BLaER1 (cell line): ENCODE measurements at regions not wholly inside any gene's neighbourhood (a gene's known extent, or its start where the extent isn't known, plus 50 kb on each side); places are given as distances from the start of the nearest gene placed in this dataset.

ENCODE experiments used
- H3K27ac ChIP-seq: shearing (Covaris generic); formaldehyde crosslinking; 2 replicates; pipeline ENCODE4 v1.8.1; 2022
- H3K27me3 ChIP-seq: shearing (Covaris generic); formaldehyde crosslinking; 2 replicates; pipeline ENCODE4 v1.8.1; 2022
- H3K36me3 ChIP-seq: shearing (Covaris generic); formaldehyde crosslinking; 2 replicates; pipeline ENCODE4 v1.8.1; 2022
- H3K4me1 ChIP-seq: shearing (Covaris generic); formaldehyde crosslinking; 2 replicates; pipeline ENCODE4 v1.8.1; 2022
- H3K4me2 ChIP-seq: shearing (Covaris generic); formaldehyde crosslinking; 2 replicates; pipeline ENCODE4 v1.8.1; 2022
- H3K4me3 ChIP-seq: shearing (Covaris generic); formaldehyde crosslinking; 2 replicates; pipeline ENCODE4 v1.8.1; 2022
- H3K9ac ChIP-seq: shearing (Covaris generic); formaldehyde crosslinking; 2 replicates; pipeline ENCODE4 v1.8.1; 2022
- H3K9me3 ChIP-seq: shearing (Covaris generic); formaldehyde crosslinking; 2 replicates; pipeline ENCODE4 v1.8.1; 2022
- H4K20me1 ChIP-seq: shearing (Covaris generic); formaldehyde crosslinking; 2 replicates; pipeline ENCODE4 v1.8.1; 2022
- Cebpa-rat ChIP-seq: shearing (Covaris generic); IDR thresholded peaks from 2 replicates; pipeline ENCODE4 v1.8.1; 2022

- no peaks in the 10 kb centered on the region for H3K36me3 ChIP-seq
- H3K9ac ChIP-seq = no peak overlapping the region
- H3K27me3 ChIP-seq = no peaks in the 10 kb centered on the region
- no peak for TF ChIP-seq Cebpa-rat
- H3K9me3 ChIP-seq = no peaks in the 10 kb centered on the region
- H4K20me1 ChIP-seq = no peaks in the 10 kb centered on the region
- H3K4me2 ChIP-seq = no peak overlapping the region
- H3K4me1 ChIP-seq = peaks cover 13% of the 10 kb centered on the region; the same call in 1 of the 2 replicates
- H3K4me3 ChIP-seq = no peak overlapping the region
- H3K27ac ChIP-seq = no peak overlapping the region
These were observed 58.0 kb upstream of the FRMD1 start for GRCh38 chr6:168137024-168137423.

GRCh38 chr6:168136622-168137021 is 57.6 kb upstream of the FRMD1 start:
- no peak for TF ChIP-seq Cebpa-rat
- Histone ChIP-seq H3K4me3 (no peak overlapping the region), H3K27ac (no peak overlapping the region), H4K20me1 (no peaks in the 10 kb centered on the region), H3K27me3 (no peaks in the 10 kb centered on the region), H3K4me2 (no peak overlapping the region), H3K4me1 (peaks cover 13% of the 10 kb centered on the region; the same call in 1 of the 2 replicates), H3K9ac (no peak overlapping the region), H3K9me3 (no peaks in the 10 kb centered on the region), H3K36me3 (no peaks in the 10 kb centered on the region)

GRCh38 chr6:168136001-168136400 is 57.0 kb upstream of the FRMD1 start:
- Histone ChIP-seq H4K20me1 (no peaks in the 10 kb centered on the region), H3K9ac (no peak overlapping the region), H3K4me2 (no peak overlapping the region), H3K36me3 (no peaks in the 10 kb centered on the region), H3K4me1 (peaks cover 13% of the 10 kb centered on the region; the same call in 1 of the 2 replicates), H3K27ac (no peak overlapping the region), H3K9me3 (no peaks in the 10 kb centered on the region), H3K4me3 (no peak overlapping the region), H3K27me3 (no peaks in the 10 kb centered on the region)
- TF ChIP-seq Cebpa-rat = no peak

GRCh38 chr6:168134560-168135201 is 55.7 kb upstream of the FRMD1 start:
- Histone ChIP-seq H3K36me3 (no peaks in the 10 kb centered on the region), H3K27ac (no peak overlapping the region), H3K4me1 (peaks cover 13% of the 10 kb centered on the region; the same call in 1 of the 2 replicates), H3K9ac (no peak overlapping the region), H3K27me3 (no peaks in the 10 kb centered on the region), H3K4me3 (no peak overlapping the region), H3K9me3 (no peaks in the 10 kb centered on the region), H3K4me2 (no peak overlapping the region), H4K20me1 (no peaks in the 10 kb centered on the region)
- no peak for TF ChIP-seq Cebpa-rat

DNA sequence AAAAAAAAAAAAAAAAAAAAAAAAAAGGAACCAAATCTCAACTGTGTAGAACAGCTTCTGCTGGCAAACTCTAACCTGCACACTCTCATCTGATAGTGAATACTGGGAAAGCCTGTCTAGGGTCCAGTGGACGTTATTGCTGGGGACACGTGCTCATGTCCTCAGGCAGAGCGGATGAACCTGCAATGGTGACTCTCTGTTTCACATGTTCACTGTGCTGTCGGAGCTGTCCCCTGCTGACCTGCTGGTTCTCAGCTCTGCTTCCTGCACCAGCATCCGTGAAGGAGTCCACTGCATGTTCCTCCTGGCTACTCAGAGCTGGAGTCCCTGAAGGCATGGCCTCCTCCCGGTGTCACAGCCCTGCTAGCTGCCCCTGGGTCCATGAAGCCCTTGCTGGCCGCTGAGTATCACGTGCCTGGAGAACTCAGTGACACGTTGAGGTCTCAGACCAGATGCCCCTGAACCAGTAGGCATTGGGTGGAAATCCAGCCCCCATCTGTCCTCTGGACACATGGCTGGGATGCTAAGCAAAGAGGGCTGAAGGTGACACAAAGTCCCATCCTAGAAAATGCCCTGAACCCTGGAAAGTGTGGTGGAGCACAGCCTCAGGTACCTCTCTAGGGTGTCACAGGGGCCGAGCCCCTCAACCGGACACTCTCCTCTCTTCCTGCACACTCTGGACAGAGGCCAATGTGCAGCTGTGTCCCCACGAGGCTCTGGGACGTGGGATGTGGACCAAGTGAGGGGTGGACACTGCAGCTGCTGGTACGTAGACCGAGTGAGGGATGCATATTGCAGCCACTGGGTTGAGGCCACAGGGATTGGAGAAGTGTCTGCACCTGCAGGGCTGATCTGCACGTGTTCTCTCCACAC is 54.9 kb upstream of the FRMD1 start:
- Histone ChIP-seq H3K9me3 (no peaks in the 10 kb centered on the region), H3K9ac (no peak overlapping the region), H4K20me1 (no peaks in the 10 kb centered on the region), H3K36me3 (no peaks in the 10 kb centered on the region), H3K27me3 (no peaks in the 10 kb centered on the region), H3K4me1 (peaks cover 11% of the 10 kb centered on the region; the same call in 1 of the 2 replicates), H3K27ac (no peak overlapping the region), H3K4me2 (no peak overlapping the region), H3K4me3 (no peak overlapping the region)
- no peak for TF ChIP-seq Cebpa-rat

DNA sequence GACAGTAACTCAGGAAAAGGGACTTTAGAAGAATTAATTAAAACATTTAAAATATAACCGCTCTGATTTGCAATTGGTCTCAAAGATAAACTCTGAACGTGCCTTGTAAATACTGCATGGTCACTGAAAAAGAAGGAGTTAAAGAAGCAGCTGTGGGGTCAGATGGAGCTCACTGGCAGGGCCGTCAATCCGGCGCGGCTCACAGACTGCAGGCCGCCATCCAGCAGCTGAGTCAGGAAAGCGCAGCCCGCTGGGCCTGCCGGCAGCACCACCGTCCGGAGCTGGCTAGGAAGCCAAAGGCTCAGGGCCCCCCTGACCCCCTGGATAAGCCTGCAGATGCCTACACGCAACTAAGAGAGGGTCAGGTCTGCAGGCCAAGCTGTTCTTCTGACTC is 54.2 kb upstream of the FRMD1 start:
- peaks cover 7% of the 10 kb centered on the region; the same call in 1 of the 2 replicates for H3K4me1 ChIP-seq
- no peak for TF ChIP-seq Cebpa-rat
- H4K20me1 ChIP-seq = no peaks in the 10 kb centered on the region
- no peaks in the 10 kb centered on the region for H3K36me3 ChIP-seq
- H3K4me3 ChIP-seq = no peak overlapping the region
- no peaks in the 10 kb centered on the region for H3K27me3 ChIP-seq
- H3K9ac ChIP-seq = no peak overlapping the region
- no peak overlapping the region for H3K4me2 ChIP-seq
- no peaks in the 10 kb centered on the region for H3K9me3 ChIP-seq
- no peak overlapping the region for H3K27ac ChIP-seq

- Histone ChIP-seq H3K27ac (no peak overlapping the region), H3K4me3 (no peak overlapping the region), H3K4me2 (no peak overlapping the region), H3K27me3 (no peaks in the 10 kb centered on the region), H3K36me3 (no peaks in the 10 kb centered on the region), H3K4me1 (peaks cover 7% of the 10 kb centered on the region; the same call in 1 of the 2 replicates), H3K9ac (no peak overlapping the region), H4K20me1 (no peaks in the 10 kb centered on the region), H3K9me3 (no peaks in the 10 kb centered on the region)
- TF ChIP-seq Cebpa-rat = no peak
These were observed 53.6 kb upstream of the FRMD1 start for GRCh38 chr6:168132531-168133167.

DNA sequence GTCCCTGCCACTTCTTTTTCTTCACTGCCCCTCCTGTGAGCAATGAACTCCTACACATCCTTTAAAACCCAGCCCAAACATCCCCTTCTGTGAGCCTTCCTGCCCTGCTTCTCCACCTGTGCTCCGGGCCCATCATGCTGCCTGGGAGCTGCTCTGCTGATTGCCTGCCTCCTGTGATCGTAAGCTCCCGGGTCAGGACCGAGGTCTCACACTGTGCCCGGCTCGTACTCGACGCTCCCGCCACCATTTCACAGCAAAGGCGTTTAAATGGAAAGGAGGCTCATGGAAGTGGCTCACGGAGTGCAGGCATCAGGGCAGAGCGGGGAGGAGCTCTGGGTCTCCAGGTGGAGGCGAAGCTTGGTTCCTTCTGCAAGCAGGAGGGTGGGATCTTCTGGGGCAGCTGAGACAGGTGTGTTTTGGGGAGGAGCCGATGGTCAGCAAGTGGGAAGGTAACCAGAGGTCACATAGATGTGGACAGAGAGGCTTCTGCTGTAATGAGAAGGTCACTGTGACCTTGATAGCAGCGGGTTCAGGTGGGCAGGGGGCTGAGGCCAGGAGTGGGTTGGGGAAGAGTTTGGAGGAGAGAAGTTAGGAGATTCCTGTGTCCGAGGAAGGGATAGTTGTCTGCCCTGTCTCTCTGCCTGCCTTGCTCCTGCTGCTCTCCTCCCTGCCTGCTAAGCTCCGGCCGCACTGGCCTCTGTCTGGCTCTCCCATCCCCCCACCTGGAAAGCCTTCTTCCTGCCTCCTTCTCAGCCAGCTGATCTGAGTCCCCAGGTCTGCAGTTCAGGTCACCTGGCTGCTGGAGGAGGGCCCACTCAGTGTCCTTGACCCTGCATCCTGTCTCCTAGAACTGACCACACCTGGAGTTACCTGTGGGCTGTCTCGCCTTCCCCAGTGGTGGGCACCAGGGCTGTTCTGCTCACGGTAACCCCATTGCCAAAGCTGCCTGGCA is 52.7 kb upstream of the FRMD1 start:
- no peaks in the 10 kb centered on the region for H3K27me3 ChIP-seq
- no peak overlapping the region for H3K4me2 ChIP-seq
- H3K27ac ChIP-seq = no peak overlapping the region

More for the DNA sequence above, 52.7 kb upstream of the FRMD1 start:
- no peaks in the 10 kb centered on the region for H3K9me3 ChIP-seq
- peaks cover 7% of the 10 kb centered on the region; the same call in 1 of the 2 replicates for H3K4me1 ChIP-seq
- H4K20me1 ChIP-seq = no peaks in the 10 kb centered on the region
- H3K36me3 ChIP-seq = no peaks in the 10 kb centered on the region
- no peak for TF ChIP-seq Cebpa-rat
- H3K9ac ChIP-seq = no peak overlapping the region
- no peak overlapping the region for H3K4me3 ChIP-seq
